GM23248 (cell line): ENCODE measurements at regions not wholly inside any gene's neighbourhood (a gene's known extent, or its start where the extent isn't known, plus 50 kb on each side); places are given as distances from the start of the nearest gene placed in this dataset.

Experiments used
- EZH2 ChIP-seq: fragments of 200-600 bp; sonication (generic); IDR thresholded peaks from 2 replicates; pipeline ENCODE4 v1.6.1; 2018; ENCODE audit warnings: antibody characterized with exemption, mild to moderate bottlenecking; ENCODE audit not compliant: insufficient read depth, poor library complexity, severe bottlenecking
- EZH2phosphoT487 ChIP-seq: fragments of 200-600 bp; sonication (generic); IDR thresholded peaks from 2 replicates; pipeline ENCODE4 v1.6.1; 2018; ENCODE audit warnings: antibody characterized with exemption, moderate library complexity, mild to moderate bottlenecking, low read depth; ENCODE audit not compliant: insufficient read depth

- TF ChIP-seq EZH2phosphoT487, result no peak
- no peak for TF ChIP-seq EZH2
These were observed 51.9 kb upstream of the CLMP start for GRCh38 chr11:123246749-123247495.
